ENCODE measurements at regions not wholly inside any gene's neighbourhood (a gene's known extent, or its start where the extent isn't known, plus 50 kb on each side); places are given as distances from the start of the nearest gene placed in this dataset.

DNA sequence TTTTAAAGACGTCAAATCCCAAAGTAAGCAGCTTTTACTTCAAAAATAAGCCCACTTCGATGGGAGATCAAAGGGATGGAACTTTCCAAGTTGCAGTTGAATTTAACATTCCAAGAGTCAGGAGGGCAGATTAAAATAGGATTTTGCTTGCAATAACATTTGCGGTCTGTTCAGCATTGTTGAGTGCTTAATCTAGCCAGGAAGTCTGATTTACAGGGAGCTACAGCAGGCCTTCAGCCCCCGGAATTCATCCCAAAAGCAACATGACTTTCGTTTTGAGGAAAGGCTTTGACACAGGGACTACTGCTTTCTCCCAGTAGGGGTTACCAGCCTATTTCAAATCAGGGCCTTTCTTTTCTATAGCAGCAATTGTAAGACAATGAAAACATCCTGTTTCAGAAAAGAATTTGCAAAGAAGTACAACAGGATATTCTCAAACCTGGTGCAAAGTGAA, 279.6 kb upstream of the PITRM1 start:
- DNase-seq, result peak; percentile 7

DNA sequence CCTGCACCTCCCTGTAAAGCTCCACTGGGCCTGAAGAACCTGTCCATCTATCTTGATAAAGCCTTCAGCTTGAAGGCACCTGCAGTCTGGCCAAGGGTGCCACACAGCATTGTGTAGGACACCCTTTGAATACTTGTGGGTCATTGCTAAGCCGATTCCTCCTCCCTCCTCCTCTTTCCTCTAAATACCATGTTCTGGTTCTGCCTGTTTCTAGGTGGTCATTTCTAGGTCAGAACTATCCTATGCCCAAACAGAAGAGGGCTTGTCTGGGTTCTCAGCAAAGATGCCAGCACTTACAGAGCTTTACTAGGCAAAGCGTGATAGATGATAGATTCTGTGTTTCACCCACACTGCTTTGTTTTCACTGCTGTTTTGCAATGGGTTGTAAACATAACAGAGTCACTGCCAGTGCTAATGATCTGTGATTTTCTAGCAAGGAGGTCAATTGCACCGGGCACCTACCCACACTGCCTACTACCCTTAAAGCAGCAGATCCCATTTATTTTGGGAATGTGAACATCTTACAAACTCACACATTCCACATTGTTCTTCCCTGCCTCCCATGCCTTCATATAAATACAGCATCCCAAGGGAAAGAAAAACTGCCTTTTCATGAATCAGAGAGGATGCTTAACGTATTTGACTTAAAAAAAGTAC, 279.1 kb upstream of the PITRM1 start:
- peak; percentile 3 for DNase-seq

DNA sequence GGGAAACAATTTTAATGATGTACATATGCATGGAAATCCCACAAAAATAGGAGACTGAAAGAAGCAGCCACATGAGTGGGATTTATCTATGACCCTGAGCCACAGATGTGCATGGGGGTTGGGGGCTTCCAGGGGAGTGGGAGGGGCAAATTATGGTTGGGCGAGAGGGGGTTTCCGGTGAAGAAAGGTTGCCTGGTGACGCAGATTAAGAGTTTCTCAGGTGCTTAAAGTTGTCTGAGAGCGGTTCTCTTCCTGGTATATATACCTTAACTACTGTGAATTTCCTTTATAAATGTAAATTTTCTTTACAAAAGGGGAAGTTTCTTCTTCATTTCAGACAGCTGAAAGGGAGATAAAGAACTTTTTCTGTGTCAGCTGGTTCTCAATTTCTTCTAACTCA, 273.6 kb upstream of the PITRM1 start:
- DNase-seq, result no peak

DNA sequence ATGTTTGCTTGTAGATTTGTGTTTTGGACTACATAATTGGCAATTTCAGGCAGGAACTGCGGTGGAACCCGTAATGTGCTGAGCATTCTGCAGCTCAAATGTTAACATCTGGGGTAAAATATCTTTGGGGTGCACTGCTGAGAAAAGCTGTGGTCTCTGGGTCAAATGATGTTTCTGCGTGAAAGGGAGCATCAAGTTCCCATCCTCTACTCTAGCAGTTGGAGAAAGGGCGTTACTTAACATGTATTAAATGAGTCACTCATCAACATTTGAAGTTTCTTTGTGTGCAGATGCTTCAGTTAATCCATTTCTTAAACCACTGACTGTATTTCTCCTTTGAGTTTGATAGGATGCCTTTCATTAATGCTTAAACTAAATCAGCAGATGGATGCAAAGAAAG, 273.1 kb upstream of the PITRM1 start:
- no peak for DNase-seq

DNA sequence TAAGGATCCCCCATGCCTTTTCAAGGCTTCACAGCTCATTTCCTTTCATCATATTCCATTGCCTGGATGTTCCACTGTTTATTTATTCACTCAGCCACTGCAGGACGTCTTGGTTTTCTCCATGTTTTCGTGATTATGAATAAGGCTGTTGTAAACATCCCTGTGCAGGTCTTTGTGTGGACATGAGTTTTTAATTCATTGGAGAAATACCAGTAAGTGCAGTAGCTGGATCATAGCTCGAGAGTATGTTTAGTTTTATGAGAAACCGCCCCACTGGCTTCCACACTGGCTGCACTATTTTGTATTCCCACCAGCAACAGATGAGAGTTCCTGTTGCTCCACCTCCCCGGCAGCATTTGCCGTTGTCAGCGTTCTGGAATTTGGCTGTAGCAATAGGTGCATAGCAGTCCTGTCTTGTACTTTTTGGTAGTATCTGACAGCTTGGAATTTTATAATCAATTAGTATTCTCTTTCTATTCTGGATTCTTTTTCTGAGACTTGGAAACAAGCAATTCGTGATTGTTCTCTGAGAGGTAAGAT, 269.9 kb upstream of the PITRM1 start:
- DNase-seq, result no peak

DNA sequence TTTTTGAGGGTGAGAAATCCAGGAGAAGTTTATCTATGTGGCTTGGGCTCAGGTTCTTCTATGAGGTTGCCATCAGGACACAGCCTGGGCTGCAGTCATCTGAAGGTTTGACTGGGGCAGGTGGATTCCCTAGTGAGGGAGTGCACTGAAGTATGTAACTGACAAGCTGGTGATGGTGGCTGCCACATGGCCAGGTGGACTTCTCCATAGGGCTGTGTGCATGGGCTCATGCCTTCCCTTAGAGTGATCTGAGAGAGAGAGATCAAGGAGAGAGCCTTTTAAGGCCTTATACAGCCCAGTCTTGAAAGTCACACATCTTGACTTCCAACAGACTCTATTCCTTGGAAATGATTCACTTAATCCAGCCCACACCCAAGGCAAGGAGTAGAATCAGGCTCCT, 266.6 kb upstream of the PITRM1 start:
- no peak for DNase-seq

DNA sequence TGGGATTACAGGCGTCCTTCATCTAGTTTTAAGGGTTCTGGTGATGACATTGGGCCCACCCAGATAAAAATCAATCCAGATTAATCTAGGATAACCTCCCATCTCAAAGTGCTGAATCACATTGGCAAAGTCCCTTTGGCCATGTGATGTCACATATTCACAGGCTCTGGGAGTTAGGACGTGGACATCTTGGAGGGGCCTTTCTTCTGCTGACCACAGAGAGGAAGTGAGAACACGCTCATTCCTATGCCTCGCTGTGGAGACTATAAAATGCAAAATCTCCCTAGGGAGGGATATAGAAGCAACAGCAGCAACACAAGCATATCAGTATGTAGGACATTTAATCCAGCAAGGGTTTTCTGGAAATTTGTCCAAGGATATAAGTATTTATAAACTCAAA, 266.0 kb upstream of the PITRM1 start:
- no peak for DNase-seq

DNA sequence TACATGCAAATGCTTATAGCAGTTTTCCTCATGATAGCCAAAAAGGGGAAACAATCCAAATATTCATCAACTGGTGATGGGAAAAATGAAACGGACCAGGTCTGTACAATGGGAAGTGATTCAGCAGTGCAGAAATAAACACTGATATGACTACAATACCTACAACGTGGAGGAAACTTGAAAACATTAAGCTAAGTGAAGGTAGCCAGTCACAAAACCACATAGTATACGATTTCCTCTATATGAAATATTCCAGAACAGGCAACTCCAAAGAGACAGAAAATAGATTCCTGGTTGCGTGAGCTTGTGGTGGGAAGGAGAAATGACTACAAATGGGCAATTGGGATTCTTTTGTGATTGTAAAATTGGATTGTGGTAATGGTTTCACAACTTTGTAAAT, 263.1 kb upstream of the PITRM1 start:
- no peak for DNase-seq

DNA sequence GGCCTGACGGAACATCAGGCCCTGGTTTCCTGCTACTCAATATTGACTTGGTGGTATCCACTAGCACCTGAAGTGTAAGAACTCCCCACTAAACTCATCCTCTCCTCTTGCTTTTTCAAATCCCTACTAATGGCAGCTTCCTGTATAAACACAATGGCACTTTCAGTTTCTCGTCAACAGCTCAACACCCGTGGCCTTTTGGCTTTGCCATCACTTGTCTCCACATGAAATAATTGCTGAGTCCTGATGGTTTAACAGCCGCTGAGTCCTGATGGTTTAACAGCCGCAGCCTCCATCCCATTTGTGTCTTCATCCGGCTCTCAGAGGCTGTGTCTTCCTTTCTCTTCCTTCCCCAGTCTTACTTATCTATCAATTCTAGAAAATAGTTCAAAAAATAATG, 261.4 kb upstream of the PITRM1 start:
- DNase-seq, result peak; percentile 9

DNA sequence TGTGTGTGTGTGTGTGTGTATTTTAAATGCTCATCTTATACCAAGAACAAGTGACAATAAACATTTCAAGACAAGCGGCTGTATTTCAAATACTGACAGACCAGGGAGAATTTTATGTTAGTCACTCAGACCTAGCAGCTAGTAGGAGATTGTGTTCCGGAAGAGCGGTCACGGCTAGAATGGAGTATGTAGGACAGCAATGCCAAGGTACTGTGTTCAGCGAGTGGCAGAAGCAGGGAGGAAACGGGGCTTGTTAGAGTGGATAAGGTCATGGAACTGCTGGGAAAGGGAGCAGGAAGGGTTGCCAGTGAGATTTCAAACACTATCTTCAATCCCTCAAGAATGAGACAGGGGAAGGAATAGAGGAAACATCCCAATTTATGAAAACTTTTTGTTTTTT, 260.5 kb upstream of the PITRM1 start:
- no peak for DNase-seq

DNA sequence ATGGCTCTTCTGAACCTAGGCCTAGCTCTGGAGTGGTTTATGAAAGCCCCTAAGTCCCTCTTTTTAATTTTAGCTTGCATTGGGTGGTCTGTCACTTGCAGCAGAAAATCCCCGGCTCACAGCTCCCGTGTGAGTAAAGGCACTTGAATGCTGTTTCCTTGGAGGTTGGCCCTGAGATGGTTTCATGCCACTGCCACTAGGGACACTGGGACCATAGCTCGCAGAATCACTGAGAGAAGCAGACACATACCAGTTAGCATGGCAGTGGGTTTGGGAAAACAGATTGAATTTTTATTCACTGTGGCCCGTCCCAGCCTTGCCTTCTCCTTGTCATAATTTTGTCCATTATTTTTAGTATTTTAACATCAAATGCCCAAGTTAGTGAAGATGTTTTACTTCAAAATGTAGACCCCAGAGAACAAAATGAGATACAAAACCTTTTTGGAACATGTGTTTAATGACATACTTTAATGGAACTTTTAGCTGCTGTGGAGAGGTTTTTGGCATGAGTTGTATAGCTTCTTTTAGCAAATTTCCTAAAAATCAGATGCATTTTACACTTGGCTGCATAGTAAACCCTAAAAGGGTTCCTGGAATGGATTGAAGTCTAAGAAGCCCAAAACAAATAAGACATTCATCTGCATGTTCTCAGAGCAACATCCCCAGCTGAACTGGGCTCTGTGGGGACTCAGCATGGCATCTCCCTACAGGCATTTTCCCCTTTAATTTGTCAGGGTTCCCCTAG, 259.7 kb upstream of the PITRM1 start:
- DNase-seq, result no peak

DNA sequence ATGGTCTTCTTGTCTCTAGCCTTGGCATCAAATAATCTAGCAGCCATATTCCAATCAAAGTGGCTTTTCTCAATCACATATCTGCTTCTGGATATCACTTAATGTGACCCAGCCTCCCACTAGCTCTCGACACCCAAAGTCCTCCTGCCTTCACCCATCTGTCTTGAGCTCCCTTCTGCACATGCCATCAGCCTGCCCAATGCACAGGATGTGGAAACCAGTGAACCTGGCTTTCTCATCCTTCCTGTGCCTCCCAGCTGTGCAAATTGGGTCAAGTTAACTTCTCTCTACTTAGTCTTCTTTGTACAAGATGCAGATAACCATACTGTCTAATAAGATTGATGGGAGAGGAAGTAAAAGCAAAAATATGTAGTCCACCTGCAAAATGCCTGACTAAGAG, 257.9 kb upstream of the PITRM1 start:
- no peak for DNase-seq

DNA sequence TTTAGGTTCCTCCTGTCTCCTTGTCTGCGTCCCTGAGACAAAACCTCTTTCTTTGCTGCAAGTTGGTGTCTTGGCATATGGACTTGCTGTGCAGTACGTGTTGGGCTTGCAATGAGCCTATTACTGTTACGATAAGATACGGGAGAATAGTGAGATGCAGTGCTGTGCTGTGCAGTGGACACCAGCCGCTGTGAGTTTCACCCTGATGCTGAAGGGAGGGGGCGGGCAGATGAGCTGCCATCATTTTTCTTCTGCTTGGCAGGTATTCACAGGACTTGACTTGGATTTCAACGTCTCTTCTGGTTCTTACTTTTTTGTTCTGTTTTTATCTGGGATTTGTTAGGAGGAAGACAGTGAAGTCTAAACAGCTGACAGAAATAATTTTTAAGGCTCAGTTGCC, 257.1 kb upstream of the PITRM1 start:
- no peak for DNase-seq

DNA sequence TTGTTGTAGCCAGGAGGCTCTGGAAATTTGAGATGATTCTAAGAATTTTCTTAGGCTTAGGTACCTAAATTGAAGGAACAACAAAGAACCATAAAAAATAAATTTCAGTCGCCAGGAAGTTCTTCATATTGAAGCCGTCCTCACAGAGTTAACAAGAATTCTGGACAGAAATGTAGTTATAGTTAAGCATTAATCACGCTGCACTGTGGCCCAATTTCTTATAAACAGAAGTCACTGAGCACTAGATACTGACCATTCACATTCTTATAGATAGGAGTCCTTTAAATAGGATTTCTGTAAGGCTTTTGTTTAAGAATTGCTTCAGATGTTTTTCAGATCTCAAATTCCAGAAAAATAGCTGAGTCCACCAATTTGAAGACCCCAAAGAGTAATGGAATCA, 256.2 kb upstream of the PITRM1 start:
- no peak for DNase-seq

DNA sequence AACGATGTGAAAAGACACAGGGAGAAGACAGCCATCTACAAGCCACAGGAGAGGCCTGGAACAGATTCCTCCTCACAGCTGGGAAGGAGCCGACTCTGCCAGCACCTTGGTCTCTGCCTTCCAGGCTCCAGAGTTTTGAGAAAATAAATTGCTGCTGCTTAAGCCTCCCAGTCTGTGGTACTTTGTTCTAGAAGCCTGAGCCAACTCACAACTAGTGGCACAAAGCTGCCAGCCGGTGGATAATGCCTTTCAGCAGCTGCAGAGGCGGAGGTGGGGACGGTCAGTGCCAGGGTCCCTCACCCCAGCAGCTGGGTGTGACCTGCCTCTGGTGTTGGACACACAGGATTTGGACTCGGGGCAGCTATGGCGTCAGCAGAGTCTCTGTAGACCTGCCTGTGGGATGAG, 255.4 kb upstream of the PITRM1 start:
- DNase-seq, result no peak

DNA sequence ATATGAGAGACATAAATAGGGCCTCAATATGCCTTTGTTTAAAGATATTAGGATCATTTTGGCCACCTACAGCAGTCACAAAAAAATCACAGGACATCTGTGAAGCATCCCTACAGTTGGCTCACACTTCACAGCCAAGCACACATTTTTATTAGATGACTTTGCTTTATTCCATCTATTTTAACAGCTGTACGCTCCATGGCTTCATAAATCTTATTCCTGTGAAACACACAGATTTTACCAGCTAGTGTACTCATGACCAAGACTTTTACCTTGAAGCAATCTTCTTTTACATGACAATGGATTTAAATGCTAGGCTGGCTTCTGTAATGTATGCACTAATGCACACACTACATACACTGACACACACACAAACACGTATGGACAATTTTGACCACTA, 254.8 kb upstream of the PITRM1 start:
- DNase-seq, result no peak

DNA sequence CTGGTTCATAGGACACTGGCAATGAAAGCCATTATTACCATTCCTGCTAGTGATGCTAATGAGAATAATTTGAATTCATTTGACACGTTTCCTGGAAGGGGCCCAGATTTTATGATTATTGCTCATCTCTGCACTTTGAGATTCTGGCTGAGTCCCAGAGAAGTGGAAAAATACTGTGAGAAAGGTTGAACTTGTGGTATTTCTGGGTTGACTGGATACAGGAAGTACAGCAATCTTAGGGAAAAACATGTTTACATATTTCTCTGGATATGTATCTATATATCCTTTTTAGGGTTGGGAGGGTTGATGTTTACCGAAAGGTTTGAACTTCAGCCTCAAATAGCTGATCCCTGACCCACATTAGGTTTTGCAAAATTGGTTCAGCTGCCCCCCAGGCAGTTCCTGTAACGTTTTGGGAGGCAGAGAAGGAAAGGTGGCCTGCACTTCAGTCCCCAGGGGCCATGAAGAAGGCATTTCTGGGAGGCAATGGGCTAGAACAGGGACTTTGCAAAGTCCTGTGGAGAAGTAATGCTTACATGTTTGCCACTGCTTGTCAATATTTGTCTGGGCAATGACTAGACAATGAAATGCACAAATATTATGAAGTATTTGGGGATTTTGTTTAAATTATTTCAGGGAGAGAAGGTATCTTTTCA, 253.7 kb upstream of the PITRM1 start:
- no peak for DNase-seq

DNA sequence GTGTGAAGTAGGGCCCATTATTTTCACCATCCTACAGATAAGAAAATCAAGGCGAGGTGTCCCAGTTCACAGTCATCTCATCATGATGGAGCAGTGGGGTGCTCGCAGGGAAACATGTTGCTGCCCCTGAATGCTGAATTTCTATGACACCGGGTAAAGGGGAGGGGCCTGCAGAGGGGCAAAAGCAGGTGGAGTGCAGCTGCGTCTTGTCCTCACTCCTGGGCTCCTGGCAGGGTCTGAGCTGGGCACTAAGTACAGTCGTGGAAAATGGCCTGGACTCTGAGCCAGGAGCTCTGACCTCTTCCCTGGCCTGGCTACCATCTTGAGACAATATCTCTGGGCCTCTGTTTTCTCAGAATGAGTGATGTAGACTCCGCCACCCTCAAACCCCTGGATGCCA, 253.1 kb upstream of the PITRM1 start:
- DNase-seq, result no peak

DNA sequence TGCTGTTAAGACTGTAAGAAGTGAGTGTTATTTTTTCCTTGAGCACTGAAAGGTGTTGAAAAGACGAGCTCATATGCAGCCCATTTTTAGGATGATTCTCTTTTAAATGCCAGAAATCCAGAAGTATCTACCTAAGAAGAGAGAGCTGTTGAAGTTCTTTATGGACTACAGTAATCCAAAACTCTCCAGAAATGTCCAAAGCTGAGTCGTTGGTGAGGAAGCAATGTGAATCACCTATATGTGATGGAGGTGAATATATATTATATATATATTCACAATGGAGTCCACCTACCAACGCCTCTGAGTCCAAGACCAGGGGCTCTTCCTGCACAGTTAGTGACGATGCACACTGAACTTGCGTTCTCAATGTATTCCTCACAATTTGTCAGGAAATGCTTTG, 252.7 kb upstream of the PITRM1 start:
- DNase-seq, result no peak

DNA sequence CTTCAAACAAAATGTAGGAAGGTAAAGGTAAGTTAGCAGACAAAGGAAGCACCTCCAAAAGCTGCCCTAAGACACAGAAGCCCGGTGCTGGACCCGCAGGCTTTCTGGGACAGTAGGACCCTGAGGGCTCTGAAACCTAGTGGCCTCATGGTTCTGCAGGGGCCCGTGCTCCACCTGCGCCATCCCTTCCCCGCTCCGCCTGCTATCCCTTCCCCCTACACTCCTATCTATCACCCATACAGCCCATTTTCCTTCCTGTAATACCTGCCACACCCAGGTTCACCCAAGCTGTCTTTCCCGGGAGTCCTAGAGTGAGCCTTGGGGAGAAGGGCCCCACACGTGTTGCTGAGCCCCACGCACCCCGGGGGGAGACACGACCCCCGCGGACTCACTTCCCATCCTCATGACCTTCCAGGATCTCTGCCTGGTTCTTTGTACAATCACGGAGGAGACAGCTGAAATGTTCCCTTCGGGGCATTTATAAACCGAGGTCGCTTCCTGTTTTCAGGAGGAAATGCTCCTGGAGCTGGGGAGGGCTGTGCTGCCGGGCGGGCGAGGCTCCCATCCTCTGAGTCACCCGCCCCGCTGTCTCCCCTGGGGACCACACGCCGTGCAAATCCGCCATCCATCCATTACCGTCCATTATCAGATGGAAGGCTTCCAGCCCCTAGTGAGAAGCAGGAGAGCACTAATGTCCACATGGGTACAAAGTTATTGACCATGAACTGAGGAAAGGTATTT, 251.7 kb upstream of the PITRM1 start:
- DNase-seq, result no peak

DNA sequence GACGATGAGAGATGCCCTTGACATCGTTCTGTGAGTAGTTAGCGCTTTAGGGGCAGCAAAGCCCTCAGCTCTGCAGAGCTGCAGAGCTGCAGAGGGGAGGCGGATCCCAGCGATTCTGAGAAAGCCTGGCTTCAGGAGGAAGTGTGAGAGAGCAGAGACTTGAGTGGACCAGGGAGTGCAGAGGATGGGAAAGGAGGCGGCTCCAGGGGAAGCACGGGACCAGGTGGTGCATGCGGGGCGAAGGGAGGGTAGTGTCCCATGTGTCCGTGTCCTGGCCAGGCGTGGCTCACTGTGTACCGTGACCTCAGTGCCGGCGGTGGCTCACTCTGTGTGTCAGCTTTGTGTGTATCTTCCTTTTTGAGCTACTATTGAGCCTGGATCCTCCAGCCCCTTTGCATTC, 250.8 kb upstream of the PITRM1 start:
- no peak for DNase-seq

DNA sequence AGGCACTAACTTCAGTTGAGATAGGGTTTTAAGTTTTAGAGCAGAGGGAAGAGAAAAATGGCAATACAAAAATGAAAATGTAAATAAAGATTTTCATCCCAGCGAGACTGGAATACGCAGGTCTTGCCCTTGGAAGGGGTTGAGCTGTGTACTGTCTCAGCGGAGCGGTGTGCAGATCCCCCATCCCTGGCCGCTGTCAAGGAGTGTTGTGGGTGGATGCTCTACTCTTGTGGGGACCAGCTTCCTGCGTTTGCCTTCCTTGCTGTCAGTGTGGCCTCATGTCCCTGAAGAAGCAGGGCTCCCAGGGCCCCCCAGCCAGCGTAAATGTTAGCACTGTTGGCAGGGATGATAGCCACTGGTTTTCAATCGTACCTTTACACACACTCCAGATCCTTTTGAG, 249.7 kb upstream of the PITRM1 start:
- no peak for DNase-seq

DNA sequence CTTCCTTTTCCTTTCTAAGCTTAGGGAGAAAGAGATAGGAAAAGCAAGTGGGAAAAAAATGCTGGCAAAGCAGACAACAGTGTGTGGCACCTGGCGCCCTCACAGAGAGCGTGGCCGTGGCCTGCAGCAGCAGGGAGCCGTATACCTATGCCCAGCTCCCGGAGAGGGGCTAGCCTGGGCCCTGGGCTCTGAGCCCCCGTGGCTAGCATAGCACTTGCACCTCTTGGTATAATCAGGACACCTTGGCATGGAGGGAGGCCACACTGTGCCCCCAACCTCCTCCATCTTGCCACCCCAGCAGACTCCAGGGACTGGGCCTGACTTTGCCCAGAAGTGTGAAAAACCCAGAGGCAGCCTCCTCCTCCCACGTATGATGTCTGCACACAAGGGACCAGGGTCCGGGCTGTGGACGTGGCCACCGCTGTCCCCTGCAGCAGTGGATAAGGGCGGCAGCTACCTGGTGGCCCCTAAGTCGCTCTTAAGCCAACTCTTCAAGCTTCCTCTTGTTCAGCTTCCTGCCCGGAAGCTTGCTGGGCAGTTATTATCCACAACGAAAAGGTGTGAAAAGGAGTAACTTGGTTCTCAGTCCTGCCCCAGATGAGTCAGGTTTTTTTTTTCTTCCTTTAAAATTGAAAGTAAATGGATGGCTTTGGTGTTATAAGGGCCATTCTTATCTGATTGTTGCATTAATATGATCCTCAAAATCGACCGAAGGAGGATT, 249.1 kb upstream of the PITRM1 start:
- DNase-seq, result no peak

Data from activated CD8-positive, alpha-beta memory T cell treated with anti-CD3 and anti-CD28 coated beads for 24 hours (primary cell).